ENCODE measurements at regions not wholly inside any gene's neighbourhood (a gene's known extent, or its start where the extent isn't known, plus 50 kb on each side); places are given as distances from the start of the nearest gene placed in this dataset.

- Histone ChIP-seq H3K9me3 (ENCODE audit: low read depth) (no peaks in the 10 kb centered on the region), H3K27ac (no peak overlapping the region), H3K36me3 (ENCODE audit: low read depth) (no peaks in the 10 kb centered on the region), H3K9ac (no peak overlapping the region), H2AFZ (peak overlapping the region; percentile 77), H3K4me1 (ENCODE audit: insufficient read depth) (peaks cover 9% of the 10 kb centered on the region), H3K9me2 (ENCODE audit: insufficient read depth) (no peaks in the 10 kb centered on the region), H4K20me1 (ENCODE audit: insufficient read depth) (no peaks in the 10 kb centered on the region), H3K4me2 (ENCODE audit: unreplicated experiment) (no peak overlapping the region), H3K27me3 (replicated peaks; ENCODE audit: insufficient read depth) (no peaks in the 10 kb centered on the region), H3F3A (ENCODE audit: insufficient read depth) (peaks cover 9% of the 10 kb centered on the region), H3K79me2 (ENCODE audit: insufficient read depth) (no peaks in the 10 kb centered on the region), H3K4me3 (no peak overlapping the region)
- in situ Hi-C loops (cut with MboI): no loop called here
- WGBS, 2 experiments (ENCODE audit: low coverage in 1 of 2, low lambda C conversion rate in 2 of 2, missing lambda C conversion rate in 2 of 2): 11 to 21% methylated on average over 5 of the region's 5 CpGs
- TF ChIP-seq EZH2 (IDR thresholded peaks at IDR 0.05; ENCODE audit: insufficient read depth, poor library complexity, severe bottlenecking): no peak
- no peak for TF ChIP-seq EZH2phosphoT487 (IDR thresholded peaks at IDR 0.05; ENCODE audit: insufficient read depth, low read depth)
- peak; percentile 78 for DNase-seq
Measured at GRCh38 chr6:15754035-15754705, 91.3 kb upstream of the DTNBP1 start.

GRCh38 chr6:15752820-15753219, 90.0 kb upstream of the DTNBP1 start:
- WGBS, 2 experiments (ENCODE audit: low coverage in 1 of 2, low lambda C conversion rate in 2 of 2, missing lambda C conversion rate in 2 of 2): 69 to 80% methylated on average over 3 of the region's 3 CpGs
- Histone ChIP-seq H3K9ac (no peak overlapping the region), H3K36me3 (ENCODE audit: low read depth) (no peaks in the 10 kb centered on the region), H2AFZ (no peak overlapping the region), H3K4me3 (no peak overlapping the region), H3K27me3 (replicated peaks; ENCODE audit: insufficient read depth) (no peaks in the 10 kb centered on the region), H4K20me1 (ENCODE audit: insufficient read depth) (no peaks in the 10 kb centered on the region), H3K9me2 (ENCODE audit: insufficient read depth) (no peaks in the 10 kb centered on the region), H3K4me1 (ENCODE audit: insufficient read depth) (peaks cover 9% of the 10 kb centered on the region), H3K4me2 (ENCODE audit: unreplicated experiment) (no peak overlapping the region), H3K9me3 (ENCODE audit: low read depth) (no peaks in the 10 kb centered on the region), H3K79me2 (ENCODE audit: insufficient read depth) (no peaks in the 10 kb centered on the region), H3K27ac (no peak overlapping the region), H3F3A (ENCODE audit: insufficient read depth) (peaks cover 9% of the 10 kb centered on the region)
- DNase-seq: peak; percentile 15
- in situ Hi-C loops (cut with MboI): no loop called here
- TF ChIP-seq EZH2phosphoT487 (IDR thresholded peaks at IDR 0.05; ENCODE audit: insufficient read depth, low read depth) (no peak), EZH2 (IDR thresholded peaks at IDR 0.05; ENCODE audit: insufficient read depth, poor library complexity, severe bottlenecking) (no peak)

GRCh38 chr6:15751721-15752350, 89.0 kb upstream of the DTNBP1 start:
- Histone ChIP-seq H3K79me2 (ENCODE audit: insufficient read depth) (no peaks in the 10 kb centered on the region), H3K4me3 (no peak overlapping the region), H3K9ac (no peak overlapping the region), H3K4me1 (ENCODE audit: insufficient read depth) (peaks cover 9% of the 10 kb centered on the region), H3K27ac (no peak overlapping the region), H3K4me2 (ENCODE audit: unreplicated experiment) (no peak overlapping the region), H4K20me1 (ENCODE audit: insufficient read depth) (no peaks in the 10 kb centered on the region), H2AFZ (no peak overlapping the region), H3K36me3 (ENCODE audit: low read depth) (no peaks in the 10 kb centered on the region), H3K9me3 (ENCODE audit: low read depth) (no peaks in the 10 kb centered on the region), H3F3A (ENCODE audit: insufficient read depth) (peaks cover 9% of the 10 kb centered on the region), H3K9me2 (ENCODE audit: insufficient read depth) (no peaks in the 10 kb centered on the region), H3K27me3 (replicated peaks; ENCODE audit: insufficient read depth) (no peaks in the 10 kb centered on the region)
- peak; percentile 10 for DNase-seq
- no peak for TF ChIP-seq EZH2 (IDR thresholded peaks at IDR 0.05; ENCODE audit: insufficient read depth, poor library complexity, severe bottlenecking)
- no peak for TF ChIP-seq EZH2phosphoT487 (IDR thresholded peaks at IDR 0.05; ENCODE audit: insufficient read depth, low read depth)
- WGBS, 2 experiments (ENCODE audit: low coverage in 1 of 2, low lambda C conversion rate in 2 of 2, missing lambda C conversion rate in 2 of 2): 41 to 55% methylated on average over 3 of the region's 3 CpGs
- in situ Hi-C loops (cut with MboI): no loop called here

DNA sequence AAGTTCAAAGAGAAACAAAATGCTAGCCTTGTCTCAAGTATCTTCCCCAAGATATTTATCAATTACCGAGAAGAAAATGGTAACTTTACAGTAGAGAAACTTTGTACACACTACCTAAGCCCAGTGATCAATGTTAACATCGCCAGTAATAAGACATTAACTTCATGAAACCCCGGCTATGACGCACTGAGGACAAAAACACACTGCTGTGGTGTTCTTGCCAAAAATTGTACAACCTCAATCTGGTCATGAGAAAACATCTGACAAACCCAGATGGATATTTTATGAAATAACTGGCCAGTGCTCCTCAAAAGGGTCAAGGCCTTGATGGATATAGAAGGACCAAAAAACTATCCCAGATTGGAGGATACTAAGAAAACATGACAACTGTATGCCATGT, 85.5 kb upstream of the DTNBP1 start:
- H3K9ac ChIP-seq: no peak overlapping the region
- no peak overlapping the region for H3K4me3 ChIP-seq
- in situ Hi-C loops (cut with MboI): no loop called here
- H3K4me1 ChIP-seq (ENCODE audit: insufficient read depth): no peaks in the 10 kb centered on the region
- TF ChIP-seq EZH2 (IDR thresholded peaks at IDR 0.05; ENCODE audit: insufficient read depth, poor library complexity, severe bottlenecking): no peak
- H3F3A ChIP-seq (ENCODE audit: insufficient read depth): no peaks in the 10 kb centered on the region
- no peaks in the 10 kb centered on the region for H3K79me2 ChIP-seq (ENCODE audit: insufficient read depth)
- no peak overlapping the region for H2AFZ ChIP-seq
- no peak for DNase-seq
- no peak overlapping the region for H3K27ac ChIP-seq
- 83 to 85% methylated on average over 4 of the region's 4 CpGs for WGBS, 2 experiments (ENCODE audit: low coverage in 1 of 2, low lambda C conversion rate in 2 of 2, missing lambda C conversion rate in 2 of 2)
- no peaks in the 10 kb centered on the region for H3K9me2 ChIP-seq (ENCODE audit: insufficient read depth)
- no peaks in the 10 kb centered on the region for H3K27me3 ChIP-seq (replicated peaks; ENCODE audit: insufficient read depth)
- no peak overlapping the region for H3K4me2 ChIP-seq (ENCODE audit: unreplicated experiment)
- no peaks in the 10 kb centered on the region for H4K20me1 ChIP-seq (ENCODE audit: insufficient read depth)
- H3K9me3 ChIP-seq (ENCODE audit: low read depth): no peaks in the 10 kb centered on the region
- H3K36me3 ChIP-seq (ENCODE audit: low read depth): no peaks in the 10 kb centered on the region

All from GM23248 (cell line).